Mesenchymal stem cell (in vitro differentiated cells and primary cell): ENCODE measurements at regions not wholly inside any gene's neighbourhood (a gene's known extent, or its start where the extent isn't known, plus 50 kb on each side); places are given as distances from the start of the nearest gene placed in this dataset.

Experiments used
- DNase-seq: peaks from one replicate; pipeline ENCODE4 v3.0.0-alpha.2; 2013
- H2AFZ ChIP-seq: one replicate; pipeline ENCODE4 v1.6.1; 2013; ENCODE audit warnings: low read depth, mild to moderate bottlenecking, control low read depth, inconsistent platforms, low read length, moderate library complexity
- H2AK5ac ChIP-seq: 2 replicates; pipeline ENCODE4 v1.6.1; 2013; ENCODE audit warnings: low read length, moderate library complexity, mild to moderate bottlenecking, inconsistent platforms; ENCODE audit not compliant: severe bottlenecking
- H2BK120ac ChIP-seq: one replicate; pipeline ENCODE4 v1.6.1; 2013; ENCODE audit warnings: low read depth, mild to moderate bottlenecking, inconsistent platforms, low read length, moderate library complexity
- H2BK12ac ChIP-seq, 2 experiments: one replicate each; pipeline ENCODE4 v1.6.1; 2013; ENCODE audit warnings: inconsistent platforms in 2 of 2, low read length in 2 of 2, mild to moderate bottlenecking in 2 of 2, moderate library complexity in 2 of 2, control low read depth in 1 of 2
- H2BK15ac ChIP-seq: one replicate; pipeline ENCODE4 v1.6.1; 2013; ENCODE audit warnings: mild to moderate bottlenecking, low read depth, inconsistent platforms; ENCODE audit not compliant: poor library complexity, severe bottlenecking
- H2BK5ac ChIP-seq: 2 replicates; pipeline ENCODE4 v1.6.1; 2013; ENCODE audit warnings: low read depth, mild to moderate bottlenecking, low read length, control low read depth, inconsistent platforms; ENCODE audit not compliant: poor library complexity, severe bottlenecking
- H3K14ac ChIP-seq, 2 experiments: one replicate each; pipeline ENCODE4 v1.6.1; 2013; ENCODE audit warnings: inconsistent platforms in 2 of 2, low read length in 2 of 2, control low read depth in 1 of 2, mild to moderate bottlenecking in 1 of 2, moderate library complexity in 1 of 2
- H3K18ac ChIP-seq, 2 experiments: one replicate each; pipeline ENCODE4 v1.6.1; 2013; ENCODE audit warnings: inconsistent platforms in 2 of 2, low read length in 2 of 2, control low read depth in 1 of 2, low read depth in 1 of 2, mild to moderate bottlenecking in 1 of 2
- H3K23ac ChIP-seq, 2 experiments: one replicate each; pipeline ENCODE4 v1.6.1; 2013; ENCODE audit warnings: inconsistent platforms in 2 of 2, low read length in 2 of 2, mild to moderate bottlenecking in 2 of 2, moderate library complexity in 2 of 2, control low read depth in 1 of 2
- H3K27ac ChIP-seq: 2 replicates; pipeline ENCODE4 v1.5.1; 2013; ENCODE audit warnings: mild to moderate bottlenecking, moderate library complexity, low read length, control low read depth, inconsistent platforms; ENCODE audit not compliant: poor library complexity, severe bottlenecking
- H3K27me3 ChIP-seq, 2 experiments: 2 replicates each; pipeline versions ENCODE4 v1.6.1 to v1.7.0; 2013; ENCODE audit warnings: low read length in 2 of 2, mild to moderate bottlenecking in 2 of 2, moderate library complexity in 2 of 2, control low read depth in 1 of 2, inconsistent platforms in 1 of 2; ENCODE audit not compliant: control insufficient read depth in 1 of 2, insufficient read depth in 1 of 2
- H3K36me3 ChIP-seq, 2 experiments: 2 replicates each; pipeline versions ENCODE4 v1.6.1 to v1.7.0; 2013; ENCODE audit warnings: low read length in 2 of 2, control low read depth in 1 of 2, inconsistent platforms in 1 of 2, low read depth in 1 of 2, mild to moderate bottlenecking in 1 of 2; ENCODE audit not compliant: insufficient read depth in 2 of 2, control insufficient read depth in 1 of 2
- H3K4ac ChIP-seq, 2 experiments: one replicate each; pipeline ENCODE4 v1.6.1; 2013; ENCODE audit warnings: inconsistent platforms in 2 of 2, low read length in 2 of 2, mild to moderate bottlenecking in 2 of 2, moderate library complexity in 2 of 2, control low read depth in 1 of 2, low read depth in 1 of 2
- H3K4me1 ChIP-seq: 2 replicates; pipeline ENCODE4 v1.6.1; 2013; ENCODE audit warnings: low read depth, low read length, control low read depth; ENCODE audit not compliant: control insufficient read depth, insufficient read depth
- H3K4me2 ChIP-seq: 2 replicates; pipeline ENCODE4 v1.6.1; 2013; ENCODE audit warnings: low read length, mild to moderate bottlenecking, inconsistent platforms; ENCODE audit not compliant: poor library complexity, severe bottlenecking
- H3K4me3 ChIP-seq, 2 experiments: 2 replicates each; pipeline versions ENCODE4 v1.5.1 to v1.7.0; 2013; ENCODE audit warnings: low read length in 2 of 2, mild to moderate bottlenecking in 2 of 2, control low read depth in 1 of 2, low read depth in 1 of 2; ENCODE audit not compliant: insufficient read depth in 1 of 2
- H3K79me1 ChIP-seq: replicated peaks from 2 replicates; pipeline ENCODE4 v1.6.1; 2013; ENCODE audit warnings: mild to moderate bottlenecking, control low read depth, low read length, inconsistent platforms; ENCODE audit not compliant: poor library complexity, severe bottlenecking
- H3K9ac ChIP-seq: 2 replicates; pipeline ENCODE4 v1.7.0; 2013; ENCODE audit warnings: mild to moderate bottlenecking, low read length, moderate library complexity
- H3K9me3 ChIP-seq: 2 replicates; pipeline ENCODE4 v1.7.0; 2013; ENCODE audit warnings: mild to moderate bottlenecking, low read length; ENCODE audit not compliant: control insufficient read depth
- H4K8ac ChIP-seq: one replicate; pipeline ENCODE4 v1.6.1; 2013; ENCODE audit warnings: inconsistent platforms, mild to moderate bottlenecking, low read length, moderate library complexity
- H4K91ac ChIP-seq: one replicate; pipeline ENCODE4 v1.6.1; 2013; ENCODE audit warnings: mild to moderate bottlenecking, low read length, inconsistent platforms
- whole genome bisulfite sequencing: methylation state at CpG from one replicate; pipeline ENCODE4 v1.1.7; 2013; ENCODE audit warnings: mixed read lengths; 5-methylcytosine and 5-hydroxymethylcytosine counted together

- 91% methylated on average over 1 of the region's 2 CpGs for WGBS
- H3K4ac ChIP-seq, result no peak overlapping the region
- H3K79me1 ChIP-seq, result no peaks in the 10 kb centered on the region
Measured at GRCh38 chr3:28634019-28634418, 285.4 kb upstream of the AZI2 start.

GRCh38 chr3:28637742-28638141 is 289.1 kb upstream of the AZI2 start:
- Histone ChIP-seq H3K27ac (no peak overlapping the region), H2BK5ac (no peak overlapping the region), H3K4me1 (no peaks in the 10 kb centered on the region), H4K8ac (no peak overlapping the region), H2BK15ac (no peak overlapping the region), H2BK12ac (no peak overlapping the region), H3K27me3 (no peaks in the 10 kb centered on the region), H2AFZ (no peak overlapping the region), H2AK5ac (no peak overlapping the region), H3K14ac (no peak overlapping the region), H3K36me3 (no peaks in the 10 kb centered on the region), H3K9me3 (no peaks in the 10 kb centered on the region), H3K4me3 (no peak overlapping the region), H3K18ac (no peak overlapping the region), H3K9ac (no peak overlapping the region), H3K4me2 (no peak overlapping the region), H3K79me1 (no peaks in the 10 kb centered on the region), H3K4ac (no peak overlapping the region), H4K91ac (no peak overlapping the region), H3K23ac (no peak overlapping the region), H2BK120ac (no peak overlapping the region)
- WGBS, result 93% methylated on average over 2 of the region's 3 CpGs
- no peak for DNase-seq

More at GRCh38 chr3:28634019-28634418, 285.4 kb upstream of the AZI2 start:
- Histone ChIP-seq H3K9me3 (no peaks in the 10 kb centered on the region), H3K36me3 (no peaks in the 10 kb centered on the region), H3K23ac (no peak overlapping the region), H2AFZ (no peak overlapping the region), H3K4me3 (no peak overlapping the region), H3K4me1 (no peaks in the 10 kb centered on the region), H2AK5ac (no peak overlapping the region), H2BK120ac (no peak overlapping the region), H2BK12ac (no peak overlapping the region), H3K27me3 (no peaks in the 10 kb centered on the region), H2BK5ac (no peak overlapping the region), H3K9ac (no peak overlapping the region), H3K14ac (no peak overlapping the region), H2BK15ac (no peak overlapping the region), H3K4me2 (no peak overlapping the region), H3K27ac (no peak overlapping the region), H3K18ac (no peak overlapping the region), H4K91ac (no peak overlapping the region), H4K8ac (no peak overlapping the region)
- no peak for DNase-seq

DNA sequence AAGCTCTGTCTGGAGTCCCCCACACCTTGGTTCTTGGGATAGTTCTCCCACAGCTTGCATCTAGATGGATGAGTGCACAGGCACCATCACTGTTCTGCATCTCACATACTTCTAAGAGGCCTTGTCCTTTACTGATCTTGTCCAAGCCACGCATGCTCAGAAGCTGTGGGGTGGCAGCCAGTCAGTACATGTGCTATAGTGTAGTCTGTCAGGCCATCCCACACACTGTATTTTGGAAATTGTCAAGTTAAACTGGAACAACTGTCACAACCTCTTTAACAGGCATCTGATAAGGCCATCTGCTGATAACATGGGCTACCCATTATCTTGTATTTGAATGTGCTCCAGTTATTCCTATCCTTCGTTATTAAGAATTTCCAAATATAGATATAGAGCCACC is 296.5 kb upstream of the AZI2 start:
- no peaks in the 10 kb centered on the region for H3K36me3 ChIP-seq
- H2BK120ac ChIP-seq, result no peak overlapping the region
- H2BK15ac ChIP-seq, result no peak overlapping the region
- H3K79me1 ChIP-seq, result no peaks in the 10 kb centered on the region
- no peaks in the 10 kb centered on the region for H3K4me1 ChIP-seq
- 95% methylated on average over 2 of the region's 2 CpGs for WGBS
- H3K23ac ChIP-seq, result no peak overlapping the region
- no peak overlapping the region for H3K27ac ChIP-seq
- no peaks in the 10 kb centered on the region for H3K9me3 ChIP-seq
- no peak overlapping the region for H3K9ac ChIP-seq
- H2AFZ ChIP-seq, result no peak overlapping the region
- no peak overlapping the region for H3K4ac ChIP-seq
- no peak overlapping the region for H3K4me2 ChIP-seq
- H4K91ac ChIP-seq, result no peak overlapping the region
- no peak overlapping the region for H2BK5ac ChIP-seq
- H2BK12ac ChIP-seq, result no peak overlapping the region
- H3K18ac ChIP-seq, result no peak overlapping the region
- H3K27me3 ChIP-seq, result no peaks in the 10 kb centered on the region
- H3K4me3 ChIP-seq, result no peak overlapping the region
- H2AK5ac ChIP-seq, result no peak overlapping the region
- H3K14ac ChIP-seq, result no peak overlapping the region
- H4K8ac ChIP-seq, result no peak overlapping the region
- no peak for DNase-seq

GRCh38 chr3:28646435-28646834 is 297.8 kb upstream of the AZI2 start:
- Histone ChIP-seq H3K9me3 (no peaks in the 10 kb centered on the region), H3K9ac (no peak overlapping the region), H3K14ac (no peak overlapping the region), H4K91ac (no peak overlapping the region), H2AK5ac (no peak overlapping the region), H2BK15ac (no peak overlapping the region), H3K27me3 (no peaks in the 10 kb centered on the region), H3K27ac (no peak overlapping the region), H3K79me1 (no peaks in the 10 kb centered on the region), H3K18ac (no peak overlapping the region), H3K4me1 (no peaks in the 10 kb centered on the region), H2BK12ac (no peak overlapping the region), H3K4me2 (no peak overlapping the region), H3K23ac (no peak overlapping the region), H2AFZ (no peak overlapping the region), H3K4me3 (no peak overlapping the region), H2BK120ac (no peak overlapping the region), H2BK5ac (no peak overlapping the region), H4K8ac (no peak overlapping the region), H3K36me3 (no peaks in the 10 kb centered on the region), H3K4ac (no peak overlapping the region)
- no peak for DNase-seq
- WGBS, result 85% methylated on average over 4 of the region's 4 CpGs
